IMR-90 (cell line): ENCODE measurements at regions not wholly inside any gene's neighbourhood (a gene's known extent, or its start where the extent isn't known, plus 50 kb on each side); places are given as distances from the start of the nearest gene placed in this dataset.

Experiments
- ATAC-seq: fragments of 200-7000 bp; cut with Tn5 transposase; 2 replicates; pipeline ENCODE4 v1.9.1; 2020; ENCODE audit warnings: low read depth, mild to moderate bottlenecking, moderate library complexity
- BruUV-seq: library from RNA; stranded (reverse); fragments of 400-500 nt; replicated peaks from 2 replicates; lab custom pipeline; 2021; lab: Mats Ljungman, UMichigan
- CTCF ChIA-PET: fragments of 300-600 bp; formaldehyde crosslinking; extraction: SDS; loops from one replicate; lab custom pipeline; 2021; ENCODE audit warnings: antibody characterized with exemption; lab: Yijun Ruan, JAX
- POLR2A ChIA-PET: fragments of 300-600 bp; sonication (Branson Sonifier 250); formaldehyde crosslinking; loops from one replicate; lab custom pipeline; 2022; ENCODE audit warnings: antibody characterized with exemption; ENCODE audit not compliant: unreplicated experiment; lab: Charles Lee
- DNase-seq: peaks from one replicate; pipeline ENCODE4 v3.0.0; 2013
- H2AFZ ChIP-seq: replicated peaks from 2 replicates; pipeline ENCODE3; 2013; ENCODE audit warnings: low read length, mild to moderate bottlenecking; ENCODE audit not compliant: poor library complexity
- H2AK5ac ChIP-seq: 2 replicates; pipeline ENCODE4 v1.6.1; 2013; ENCODE audit warnings: low read depth, low read length, inconsistent platforms
- H2AK9ac ChIP-seq: replicated peaks from 2 replicates; pipeline ENCODE3; 2013; ENCODE audit warnings: mild to moderate bottlenecking, low read depth, low read length, moderate library complexity; ENCODE audit not compliant: poor library complexity
- H2BK120ac ChIP-seq: 2 replicates; pipeline ENCODE4 v1.6.1; 2013; ENCODE audit warnings: low read depth, low read length, inconsistent platforms
- H2BK15ac ChIP-seq: 3 replicates; pipeline ENCODE4 v1.6.1; 2013; ENCODE audit warnings: low read depth, low read length, inconsistent platforms
- H2BK20ac ChIP-seq: 2 replicates; pipeline ENCODE4 v1.6.1; 2013; ENCODE audit warnings: low read depth, mild to moderate bottlenecking, inconsistent platforms, low read length, moderate library complexity
- H2BK5ac ChIP-seq: 2 replicates; pipeline ENCODE4 v1.6.1; 2013; ENCODE audit warnings: mild to moderate bottlenecking, low read depth, low read length, inconsistent platforms; ENCODE audit not compliant: poor library complexity, severe bottlenecking
- H3K14ac ChIP-seq: replicated peaks from 2 replicates; pipeline ENCODE4 v1.6.1; 2013; ENCODE audit warnings: low read depth, low read length, inconsistent platforms
- H3K18ac ChIP-seq: 2 replicates; pipeline ENCODE4 v1.6.1; 2013; ENCODE audit warnings: low read depth, low read length, control low read depth
- H3K23ac ChIP-seq: 2 replicates; pipeline ENCODE4 v1.6.1; 2013; ENCODE audit warnings: low read depth, low read length, inconsistent platforms
- H3K27ac ChIP-seq: 2 replicates; pipeline ENCODE4 v1.5.1; 2013; ENCODE audit warnings: mild to moderate bottlenecking, control low read depth, low read length; ENCODE audit not compliant: insufficient read depth
- H3K27me3 ChIP-seq: 2 replicates; pipeline ENCODE4 v1.6.1; 2013; ENCODE audit warnings: low read length; ENCODE audit not compliant: control insufficient read depth, insufficient read depth
- H3K36me3 ChIP-seq: 2 replicates; pipeline ENCODE4 v1.6.1; 2013; ENCODE audit warnings: low read length, mixed read lengths; ENCODE audit not compliant: control insufficient read depth, insufficient read depth
- H3K4ac ChIP-seq: 2 replicates; pipeline ENCODE4 v1.6.1; 2013; ENCODE audit warnings: low read depth, low read length, inconsistent platforms
- H3K4me1 ChIP-seq: 2 replicates; pipeline ENCODE4 v1.6.1; 2013; ENCODE audit warnings: low read length, mixed read lengths; ENCODE audit not compliant: control insufficient read depth, insufficient read depth
- H3K4me2 ChIP-seq: 2 replicates; pipeline ENCODE4 v1.6.1; 2013; ENCODE audit warnings: low read depth, mild to moderate bottlenecking, control low read depth, low read length, moderate library complexity
- H3K4me3 ChIP-seq: 2 replicates; pipeline ENCODE4 v1.5.1; 2013; ENCODE audit warnings: low read depth, mild to moderate bottlenecking, control low read depth, low read length, moderate library complexity; ENCODE audit not compliant: insufficient read depth
- H3K56ac ChIP-seq: 2 replicates; pipeline ENCODE4 v1.6.1; 2013; ENCODE audit warnings: low read length, inconsistent platforms; ENCODE audit not compliant: insufficient read depth; ENCODE audit errors: extremely low read depth
- H3K79me1 ChIP-seq, 2 experiments: 2 replicates each; pipeline ENCODE4 v1.6.1; 2013; ENCODE audit warnings: low read length in 2 of 2, inconsistent platforms in 1 of 2, low read depth in 1 of 2
- H3K9ac ChIP-seq: 2 replicates; pipeline ENCODE4 v1.6.1; 2013; ENCODE audit warnings: low read depth, low read length, control low read depth
- H3K9me1 ChIP-seq: 2 replicates; pipeline ENCODE4 v1.6.1; 2013; ENCODE audit warnings: low read length, inconsistent platforms; ENCODE audit not compliant: insufficient read depth
- H3K9me3 ChIP-seq: 2 replicates; pipeline ENCODE4 v1.6.1; 2013; ENCODE audit warnings: low read length; ENCODE audit not compliant: control insufficient read depth, insufficient read depth
- H4K20me1 ChIP-seq: 2 replicates; pipeline ENCODE4 v1.6.1; 2013; ENCODE audit warnings: low read length, inconsistent platforms; ENCODE audit not compliant: insufficient read depth
- H4K5ac ChIP-seq: 2 replicates; pipeline ENCODE4 v1.6.1; 2013; ENCODE audit warnings: mild to moderate bottlenecking, low read depth, low read length, control low read depth
- H4K8ac ChIP-seq, 2 experiments: 2 replicates each; pipeline ENCODE4 v1.6.1; 2013; ENCODE audit warnings: low read depth in 2 of 2, low read length in 2 of 2, control low read depth in 1 of 2, inconsistent platforms in 1 of 2
- H4K91ac ChIP-seq: 2 replicates; pipeline ENCODE4 v1.6.1; 2013; ENCODE audit warnings: low read depth, low read length, inconsistent platforms; ENCODE audit not compliant: insufficient read depth
- BHLHE40 ChIP-seq: fragments of 150-350 bp; IDR thresholded peaks from 2 replicates; pipeline ENCODE4 v1.6.1; 2016; ENCODE audit warnings: mild to moderate bottlenecking, low read depth, low read length
- CEBPB ChIP-seq: IDR thresholded peaks from 2 replicates; pipeline ENCODE4 v1.6.1; 2012; ENCODE audit warnings: low read depth, low read length, improper control_type of control experiment
- CHD1 ChIP-seq: IDR thresholded peaks from 2 replicates; pipeline ENCODE4 v1.6.1; 2012; ENCODE audit warnings: low read depth, low read length, improper control_type of control experiment
- CTCF ChIP-seq: conservative IDR thresholded peaks from 2 replicates; pipeline ENCODE4 v1.5.1; 2012; ENCODE audit warnings: mild to moderate bottlenecking, low read depth, low read length, improper control_type of control experiment
- FOS ChIP-seq: fragments of 150-350 bp; IDR thresholded peaks from 2 replicates; pipeline ENCODE4 v1.6.1; 2016; ENCODE audit warnings: low read depth, low read length
- MAFK ChIP-seq: IDR thresholded peaks from 2 replicates; pipeline ENCODE4 v1.6.1; 2012; ENCODE audit warnings: low read depth, low read length, improper control_type of control experiment
- MAZ ChIP-seq: IDR thresholded peaks from 2 replicates; pipeline ENCODE4 v1.6.1; 2012; ENCODE audit warnings: low read depth, mild to moderate bottlenecking, low read length, improper control_type of control experiment, moderate library complexity, borderline replicate concordance
- MXI1 ChIP-seq: IDR thresholded peaks from 2 replicates; pipeline ENCODE4 v1.6.1; 2012; ENCODE audit warnings: low read depth, mild to moderate bottlenecking, low read length, moderate library complexity, borderline replicate concordance
- NFE2L2 ChIP-seq: fragments of 150-350 bp; IDR thresholded peaks from 2 replicates; pipeline ENCODE4 v1.6.1; 2016; ENCODE audit warnings: low read depth, mild to moderate bottlenecking, low read length
- POLR2A ChIP-seq: IDR thresholded peaks from 2 replicates; pipeline ENCODE4 v1.6.1; 2012; ENCODE audit warnings: mild to moderate bottlenecking, low read depth, low read length
- RAD21 ChIP-seq: IDR thresholded peaks from 2 replicates; pipeline ENCODE4 v1.6.1; 2012; ENCODE audit warnings: low read length, improper control_type of control experiment
- RCOR1 ChIP-seq: IDR thresholded peaks from 2 replicates; pipeline ENCODE4 v1.6.1; 2012; ENCODE audit warnings: mild to moderate bottlenecking, low read length, improper control_type of control experiment; ENCODE audit not compliant: insufficient replicate concordance
- RFX5 ChIP-seq: IDR thresholded peaks from 2 replicates; pipeline ENCODE4 v1.8.0; 2012; ENCODE audit warnings: low read depth, mild to moderate bottlenecking, low read length, moderate library complexity
- SMC3 ChIP-seq: fragments of 150-350 bp; IDR thresholded peaks from 2 replicates; pipeline ENCODE4 v1.6.1; 2016; ENCODE audit warnings: low read depth, mild to moderate bottlenecking, antibody characterized with exemption, low read length, moderate library complexity
- WGBS, 2 experiments: methylation state at CpG; one replicate each; pipeline versions ENCODE4 v1.1.5 to v1.1.7; 2013; ENCODE audit warnings: missing lambda C conversion rate in 2 of 2; ENCODE audit not compliant: insufficient read length in 1 of 2; ENCODE audit errors: extremely low coverage in 2 of 2; 5-methylcytosine and 5-hydroxymethylcytosine counted together
- dilution Hi-C: fragments of 300-500 bp; cut with HindIII; formaldehyde crosslinking; loops from one replicate; pipeline ENCODE4 v1.14.3; 2018; ENCODE audit warnings: low sequenced_read_pairs; ENCODE audit not compliant: unreplicated experiment
- in situ Hi-C: fragments of 300-500 bp; cut with MboI; formaldehyde crosslinking; loops from 3 replicates; pipeline ENCODE4 v1.14.3; 2019; ENCODE audit warnings: low sequenced_read_pairs, inconsistent platforms, mixed read lengths
- intact Hi-C: fragments of 100-400 bp; cut with micrococcal nuclease; formaldehyde crosslinking; loops from 2 replicates; pipeline ENCODE4 v1.10.0; 2022
- TF ChIP-seq, protein P1 (sequence below): fragments of 150-350 bp; IDR thresholded peaks from 2 replicates; pipeline ENCODE4 v1.6.1; 2017; ENCODE audit warnings: mild to moderate bottlenecking, antibody characterized with exemption, low read length, low read depth
- TF ChIP-seq, protein P2 (sequence below): fragments of 150-350 bp; IDR thresholded peaks from 2 replicates; pipeline ENCODE4 v1.6.1; 2016; ENCODE audit warnings: low read depth, mild to moderate bottlenecking, low read length, moderate library complexity, borderline replicate concordance

GRCh38 chr18:44198612-44199284 is 481.9 kb upstream of the SETBP1 start:
- Histone ChIP-seq H3K23ac (no peak overlapping the region), H2BK15ac (no peak overlapping the region), H3K18ac (no peak overlapping the region), H3K4me2 (no peak overlapping the region), H3K56ac (no peak overlapping the region), H4K5ac (no peak overlapping the region), H3K79me1 (no peaks in the 10 kb centered on the region), H3K9me3 (peaks cover 2% of the 10 kb centered on the region; the same call in 1 of the 2 replicates), H3K27me3 (no peaks in the 10 kb centered on the region), H2AK5ac (no peak overlapping the region), H2BK5ac (no peak overlapping the region), H3K4me1 (no peaks in the 10 kb centered on the region), H2AFZ (no peak overlapping the region), H4K8ac (no peak overlapping the region), H3K4me3 (no peak overlapping the region), H3K9me1 (no peaks in the 10 kb centered on the region), H3K9ac (no peak overlapping the region), H2BK20ac (no peak overlapping the region), H4K20me1 (no peaks in the 10 kb centered on the region), H4K91ac (no peak overlapping the region), H3K4ac (no peak overlapping the region), H2AK9ac (no peak overlapping the region), H3K14ac (no peak overlapping the region), H3K27ac (no peak overlapping the region), H2BK120ac (no peak overlapping the region), H3K36me3 (no peaks in the 10 kb centered on the region)
- POLR2A ChIA-PET: no interaction called here
- dilution Hi-C loops: no loop called here
- intact Hi-C loops: no loop called here
- no CpG with 5 or more reads among the region's 4 CpGs for WGBS, 2 experiments
- BruUV-seq: no TSS peak
- CTCF ChIA-PET: no interaction called here
- DNase-seq (no peak), ATAC-seq (no peak)
- TF ChIP-seq MAFK (no peak), SMC3 (no peak), MAZ (no peak), RAD21 (no peak), BHLHE40 (no peak), MXI1 (no peak), CEBPB (no peak), CHD1 (no peak), NFE2L2 (no peak), FOS (no peak), RFX5 (no peak), CTCF (no peak), POLR2A (no peak), RCOR1 (no peak)
- TF ChIP-seq, protein P1, sequence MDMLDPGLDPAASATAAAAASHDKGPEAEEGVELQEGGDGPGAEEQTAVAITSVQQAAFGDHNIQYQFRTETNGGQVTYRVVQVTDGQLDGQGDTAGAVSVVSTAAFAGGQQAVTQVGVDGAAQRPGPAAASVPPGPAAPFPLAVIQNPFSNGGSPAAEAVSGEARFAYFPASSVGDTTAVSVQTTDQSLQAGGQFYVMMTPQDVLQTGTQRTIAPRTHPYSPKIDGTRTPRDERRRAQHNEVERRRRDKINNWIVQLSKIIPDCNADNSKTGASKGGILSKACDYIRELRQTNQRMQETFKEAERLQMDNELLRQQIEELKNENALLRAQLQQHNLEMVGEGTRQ: no peak
- TF ChIP-seq, protein P2, sequence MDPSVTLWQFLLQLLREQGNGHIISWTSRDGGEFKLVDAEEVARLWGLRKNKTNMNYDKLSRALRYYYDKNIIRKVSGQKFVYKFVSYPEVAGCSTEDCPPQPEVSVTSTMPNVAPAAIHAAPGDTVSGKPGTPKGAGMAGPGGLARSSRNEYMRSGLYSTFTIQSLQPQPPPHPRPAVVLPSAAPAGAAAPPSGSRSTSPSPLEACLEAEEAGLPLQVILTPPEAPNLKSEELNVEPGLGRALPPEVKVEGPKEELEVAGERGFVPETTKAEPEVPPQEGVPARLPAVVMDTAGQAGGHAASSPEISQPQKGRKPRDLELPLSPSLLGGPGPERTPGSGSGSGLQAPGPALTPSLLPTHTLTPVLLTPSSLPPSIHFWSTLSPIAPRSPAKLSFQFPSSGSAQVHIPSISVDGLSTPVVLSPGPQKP: no peak
- in situ Hi-C loops: no loop called here
